ENCODE measurements at regions not wholly inside any gene's neighbourhood (a gene's known extent, or its start where the extent isn't known, plus 50 kb on each side); places are given as distances from the start of the nearest gene placed in this dataset.
A peak's percentile ranks its signal among the peaks of the same experiment; 100 is the strongest.

DNA sequence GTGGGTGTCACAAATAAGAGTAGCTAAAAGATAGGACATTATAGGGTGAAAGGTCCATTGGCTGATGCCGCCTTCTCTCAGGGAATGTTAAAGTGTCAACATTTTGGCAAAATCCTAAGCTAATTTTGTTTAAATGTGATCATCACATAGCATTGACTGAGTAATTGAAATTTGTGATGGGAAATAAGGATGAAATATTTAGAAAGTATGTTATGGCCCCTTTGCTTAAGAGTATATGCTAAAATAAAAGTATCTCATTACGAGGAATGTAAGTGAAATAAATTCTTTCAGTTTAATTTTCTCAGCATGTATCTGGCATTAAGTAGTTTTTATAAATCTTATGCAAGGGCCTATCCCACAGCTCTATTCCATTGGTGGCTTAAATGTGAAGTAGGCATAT, 229.2 kb downstream of the PRL start:
- Histone ChIP-seq H3K27ac (ENCODE audit: low read length, poor library complexity, severe bottlenecking) (no peak overlapping the region), H3K4me1 (ENCODE audit: control insufficient read depth, insufficient read depth, low read depth, low read length) (peaks cover 2% of the 10 kb centered on the region), H3K79me1 (replicated peaks; ENCODE audit: low read length, poor library complexity, severe bottlenecking) (no peaks in the 10 kb centered on the region), H4K91ac (ENCODE audit: low read length) (no peak overlapping the region), H2BK15ac (ENCODE audit: low read depth, poor library complexity, severe bottlenecking) (no peak overlapping the region), H3K4me2 (ENCODE audit: low read length, poor library complexity, severe bottlenecking) (no peak overlapping the region), H3K14ac (ENCODE audit: low read length in 2 of 2) (no peak overlapping the region), H2BK120ac (ENCODE audit: low read depth, low read length) (no peak overlapping the region), H3K9me3 (ENCODE audit: control insufficient read depth, low read length) (no peaks in the 10 kb centered on the region), H3K23ac (ENCODE audit: low read length in 2 of 2) (no peak overlapping the region), H3K4me3 (ENCODE audit: insufficient read depth in 1 of 2, low read depth in 1 of 2, low read length in 2 of 2) (no peak overlapping the region), H2AFZ (ENCODE audit: low read depth, low read length) (no peak overlapping the region), H3K4ac (ENCODE audit: low read depth in 1 of 2, low read length in 2 of 2) (no peak overlapping the region), H2BK5ac (ENCODE audit: low read depth, low read length, poor library complexity, severe bottlenecking) (no peak overlapping the region), H3K9ac (ENCODE audit: low read length) (no peak overlapping the region), H2BK12ac (ENCODE audit: low read length in 2 of 2) (no peak overlapping the region), H3K27me3 (ENCODE audit: control insufficient read depth in 1 of 2, insufficient read depth in 1 of 2, low read length in 2 of 2) (no peaks in the 10 kb centered on the region), H3K36me3 (ENCODE audit: control insufficient read depth in 1 of 2, insufficient read depth in 2 of 2, low read depth in 1 of 2, low read length in 2 of 2) (peaks cover 0 to 4% of the 10 kb centered on the region in 2 experiments), H4K8ac (ENCODE audit: low read length) (no peak overlapping the region), H2AK5ac (ENCODE audit: low read length, severe bottlenecking) (no peak overlapping the region), H3K18ac (ENCODE audit: low read depth in 1 of 2, low read length in 2 of 2) (no peak overlapping the region)
- DNase-seq: no peak
- 100% methylated on average over 1 of the region's 2 CpGs for WGBS

DNA sequence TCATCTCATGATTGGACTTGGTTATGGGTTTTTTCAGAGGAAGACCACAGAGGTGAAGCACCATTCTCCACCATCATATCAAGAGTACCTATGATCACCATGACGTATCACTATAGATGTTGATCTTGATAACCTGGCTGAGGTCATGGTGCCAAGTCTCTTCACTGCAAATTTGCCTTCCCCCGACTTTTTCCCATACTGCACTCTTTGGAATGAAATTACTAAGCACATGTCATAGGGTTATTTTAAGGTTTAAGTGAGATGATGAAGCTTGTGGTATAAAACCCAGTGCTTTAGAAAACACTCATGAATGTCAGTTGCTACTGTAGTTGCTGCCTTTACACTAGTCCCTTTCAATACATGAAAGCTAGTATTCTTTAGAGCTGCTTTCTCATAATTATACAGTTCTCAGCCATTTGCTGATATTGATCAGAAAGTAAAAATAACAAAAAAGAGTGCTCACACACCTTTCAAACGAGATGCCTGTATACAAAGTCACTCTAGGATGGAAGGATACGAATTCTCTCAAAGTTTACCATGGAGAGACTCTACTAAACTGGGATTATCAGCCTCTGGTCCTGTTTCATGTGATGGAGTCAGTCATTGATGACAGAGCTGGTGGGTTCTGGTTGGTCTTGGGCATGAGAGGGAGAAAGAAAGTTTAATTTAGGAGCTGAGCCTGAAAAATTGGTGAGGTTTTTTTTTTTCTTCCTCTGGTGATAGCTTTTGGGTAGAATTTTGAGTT, 228.1 kb downstream of the PRL start:
- Histone ChIP-seq H3K23ac (ENCODE audit: low read length in 2 of 2) (no peak overlapping the region), H2BK12ac (ENCODE audit: low read length in 2 of 2) (no peak overlapping the region), H3K18ac (ENCODE audit: low read depth in 1 of 2, low read length in 2 of 2) (no peak overlapping the region), H2BK5ac (ENCODE audit: low read depth, low read length, poor library complexity, severe bottlenecking) (no peak overlapping the region), H3K36me3 (ENCODE audit: control insufficient read depth in 1 of 2, insufficient read depth in 2 of 2, low read depth in 1 of 2, low read length in 2 of 2) (no peaks in the 10 kb centered on the region), H3K4me3 (ENCODE audit: insufficient read depth in 1 of 2, low read depth in 1 of 2, low read length in 2 of 2) (no peak overlapping the region), H3K9me3 (ENCODE audit: control insufficient read depth, low read length) (no peaks in the 10 kb centered on the region), H2BK15ac (ENCODE audit: low read depth, poor library complexity, severe bottlenecking) (no peak overlapping the region), H3K4me2 (ENCODE audit: low read length, poor library complexity, severe bottlenecking) (no peak overlapping the region), H2AK5ac (ENCODE audit: low read length, severe bottlenecking) (no peak overlapping the region), H4K91ac (ENCODE audit: low read length) (no peak overlapping the region), H3K9ac (ENCODE audit: low read length) (no peak overlapping the region), H3K27ac (ENCODE audit: low read length, poor library complexity, severe bottlenecking) (no peak overlapping the region), H2BK120ac (ENCODE audit: low read depth, low read length) (no peak overlapping the region), H3K14ac (ENCODE audit: low read length in 2 of 2) (no peak overlapping the region), H3K27me3 (ENCODE audit: control insufficient read depth in 1 of 2, insufficient read depth in 1 of 2, low read length in 2 of 2) (no peaks in the 10 kb centered on the region), H3K4me1 (ENCODE audit: control insufficient read depth, insufficient read depth, low read depth, low read length) (no peaks in the 10 kb centered on the region), H3K4ac (ENCODE audit: low read depth in 1 of 2, low read length in 2 of 2) (no peak overlapping the region), H4K8ac (ENCODE audit: low read length) (no peak overlapping the region), H3K79me1 (replicated peaks; ENCODE audit: low read length, poor library complexity, severe bottlenecking) (no peaks in the 10 kb centered on the region), H2AFZ (ENCODE audit: low read depth, low read length) (no peak overlapping the region)
- WGBS: 83% methylated on average over 3 of the region's 4 CpGs
- no peak for DNase-seq

DNA sequence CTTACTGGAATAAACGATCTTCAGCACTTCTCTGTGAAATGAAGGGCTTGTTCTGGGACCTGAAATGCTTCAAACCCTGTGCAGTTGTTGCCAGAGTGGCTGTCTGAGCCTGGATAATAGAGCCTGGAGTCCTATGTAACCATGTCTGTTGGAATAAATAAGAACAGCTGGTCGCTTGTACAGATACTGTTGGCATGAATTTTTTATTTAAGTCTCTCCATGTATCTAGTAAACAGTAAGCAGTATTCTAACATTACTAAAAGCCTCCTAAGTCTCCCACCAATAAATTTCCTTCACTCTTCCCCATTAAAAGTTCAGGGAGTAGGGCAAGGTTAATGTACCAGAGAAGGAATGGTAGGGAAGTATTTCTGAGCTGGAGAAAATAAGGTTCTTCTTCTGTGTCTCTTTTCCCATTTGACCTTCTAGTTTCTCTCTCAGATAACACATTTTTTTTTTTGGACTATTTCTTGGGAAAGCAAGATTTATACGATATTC, 227.5 kb downstream of the PRL start:
- no peak overlapping the region for H2BK5ac ChIP-seq (ENCODE audit: low read depth, low read length, poor library complexity, severe bottlenecking)
- H3K36me3 ChIP-seq (ENCODE audit: control insufficient read depth in 1 of 2, insufficient read depth in 2 of 2, low read depth in 1 of 2, low read length in 2 of 2): no peaks in the 10 kb centered on the region
- no peak overlapping the region for H2AFZ ChIP-seq (ENCODE audit: low read depth, low read length)
- H4K91ac ChIP-seq (ENCODE audit: low read length): no peak overlapping the region
- no peaks in the 10 kb centered on the region for H3K27me3 ChIP-seq (ENCODE audit: control insufficient read depth in 1 of 2, insufficient read depth in 1 of 2, low read length in 2 of 2)
- H3K4ac ChIP-seq (ENCODE audit: low read depth in 1 of 2, low read length in 2 of 2): no peak overlapping the region
- H3K23ac ChIP-seq (ENCODE audit: low read length in 2 of 2): no peak overlapping the region
- no peak overlapping the region for H3K4me3 ChIP-seq (ENCODE audit: insufficient read depth in 1 of 2, low read depth in 1 of 2, low read length in 2 of 2)
- 85% methylated on average over 2 of the region's 3 CpGs for WGBS
- H3K18ac ChIP-seq (ENCODE audit: low read depth in 1 of 2, low read length in 2 of 2): no peak overlapping the region
- no peak overlapping the region for H3K14ac ChIP-seq (ENCODE audit: low read length in 2 of 2)
- no peak overlapping the region for H2BK15ac ChIP-seq (ENCODE audit: low read depth, poor library complexity, severe bottlenecking)
- no peak for DNase-seq
- H2BK120ac ChIP-seq (ENCODE audit: low read depth, low read length): no peak overlapping the region
- H2BK12ac ChIP-seq (ENCODE audit: low read length in 2 of 2): no peak overlapping the region
- H3K79me1 ChIP-seq (replicated peaks; ENCODE audit: low read length, poor library complexity, severe bottlenecking): no peaks in the 10 kb centered on the region
- no peaks in the 10 kb centered on the region for H3K4me1 ChIP-seq (ENCODE audit: control insufficient read depth, insufficient read depth, low read depth, low read length)
- no peak overlapping the region for H3K9ac ChIP-seq (ENCODE audit: low read length)
- no peak overlapping the region for H3K27ac ChIP-seq (ENCODE audit: low read length, poor library complexity, severe bottlenecking)
- no peak overlapping the region for H3K4me2 ChIP-seq (ENCODE audit: low read length, poor library complexity, severe bottlenecking)
- no peaks in the 10 kb centered on the region for H3K9me3 ChIP-seq (ENCODE audit: control insufficient read depth, low read length)
- H4K8ac ChIP-seq (ENCODE audit: low read length): no peak overlapping the region
- no peak overlapping the region for H2AK5ac ChIP-seq (ENCODE audit: low read length, severe bottlenecking)

DNA sequence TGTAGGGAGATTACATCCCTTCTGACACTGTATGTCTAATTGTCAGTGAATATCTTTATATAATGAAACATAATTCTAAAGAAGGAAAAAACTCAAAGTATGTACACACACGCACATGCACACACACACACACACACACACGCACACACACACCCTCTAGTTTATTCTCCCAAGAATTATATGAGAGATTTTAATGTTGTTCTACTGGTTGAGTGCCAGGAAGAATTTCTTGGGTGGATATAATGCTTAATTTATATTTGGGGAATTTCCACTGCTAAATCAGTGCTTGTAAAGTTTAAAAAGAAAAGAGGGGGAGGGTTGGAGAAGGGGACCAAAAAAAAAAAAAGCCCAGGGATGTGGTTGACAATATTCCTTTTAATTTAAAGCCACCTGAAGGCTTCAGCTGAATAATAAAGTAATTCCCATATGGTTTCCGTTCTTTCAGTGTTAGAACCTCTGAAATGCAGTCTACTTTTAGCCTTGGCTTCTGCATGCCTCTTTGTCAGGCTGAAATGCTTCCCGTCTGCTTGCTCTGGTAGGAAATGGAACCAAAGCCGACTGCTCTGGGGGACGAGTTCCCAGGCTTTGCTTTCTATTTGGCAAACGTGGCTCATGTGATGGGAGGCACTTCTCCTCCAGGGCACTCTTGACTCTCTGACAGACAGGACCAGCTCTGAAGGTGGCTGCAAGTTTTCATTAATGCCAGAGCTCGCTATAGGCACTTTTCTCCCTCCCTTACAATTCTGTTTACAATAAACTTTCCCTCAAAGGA, 225.4 kb downstream of the PRL start:
- peak overlapping the region; percentile 28 for H3K27ac ChIP-seq (ENCODE audit: low read length, poor library complexity, severe bottlenecking)
- no peak overlapping the region for H2AK5ac ChIP-seq (ENCODE audit: low read length, severe bottlenecking)
- H3K36me3 ChIP-seq (ENCODE audit: control insufficient read depth in 1 of 2, insufficient read depth in 2 of 2, low read depth in 1 of 2, low read length in 2 of 2): no peaks in the 10 kb centered on the region
- no peak overlapping the region for H2BK5ac ChIP-seq (ENCODE audit: low read depth, low read length, poor library complexity, severe bottlenecking)
- peak overlapping the region in 1 of 2 experiments; percentile 18 for H2BK12ac ChIP-seq (ENCODE audit: low read length in 2 of 2)
- peak overlapping the region in 1 of 2 experiments; percentile 62 for H3K18ac ChIP-seq (ENCODE audit: low read depth in 1 of 2, low read length in 2 of 2)
- WGBS: 32% methylated on average over 6 of the region's 8 CpGs
- H3K4ac ChIP-seq (ENCODE audit: low read depth in 1 of 2, low read length in 2 of 2): no peak overlapping the region
- no peaks in the 10 kb centered on the region for H3K79me1 ChIP-seq (replicated peaks; ENCODE audit: low read length, poor library complexity, severe bottlenecking)
- H2BK120ac ChIP-seq (ENCODE audit: low read depth, low read length): peak overlapping the region; percentile 79
- H3K9ac ChIP-seq (ENCODE audit: low read length): peak overlapping the region; percentile 86
- H4K8ac ChIP-seq (ENCODE audit: low read length): no peak overlapping the region
- no peaks in the 10 kb centered on the region for H3K27me3 ChIP-seq (ENCODE audit: control insufficient read depth in 1 of 2, insufficient read depth in 1 of 2, low read length in 2 of 2)
- H4K91ac ChIP-seq (ENCODE audit: low read length): no peak overlapping the region
- peak overlapping the region; percentile 38 for H3K4me2 ChIP-seq (ENCODE audit: low read length, poor library complexity, severe bottlenecking)
- H3K14ac ChIP-seq (ENCODE audit: low read length in 2 of 2): no peak overlapping the region
- H3K4me3 ChIP-seq (ENCODE audit: insufficient read depth in 1 of 2, low read depth in 1 of 2, low read length in 2 of 2): peak overlapping the region in 1 of 2 experiments; percentile 74
- no peak overlapping the region for H2BK15ac ChIP-seq (ENCODE audit: low read depth, poor library complexity, severe bottlenecking)
- no peaks in the 10 kb centered on the region for H3K9me3 ChIP-seq (ENCODE audit: control insufficient read depth, low read length)
- peak; percentile 68 for DNase-seq
- H3K4me1 ChIP-seq (ENCODE audit: control insufficient read depth, insufficient read depth, low read depth, low read length): no peaks in the 10 kb centered on the region
- H3K23ac ChIP-seq (ENCODE audit: low read length in 2 of 2): no peak overlapping the region
- peak overlapping the region; percentile 55 for H2AFZ ChIP-seq (ENCODE audit: low read depth, low read length)

Measured in mesenchymal stem cell (in vitro differentiated cells and primary cell).